H1 (cell line): ENCODE measurements at regions not wholly inside any gene's neighbourhood (a gene's known extent, or its start where the extent isn't known, plus 50 kb on each side); places are given as distances from the start of the nearest gene placed in this dataset.

ENCODE experiments used
- CTCF ChIA-PET: fragments of 300-600 bp; sonication (Branson Sonifier 250); formaldehyde crosslinking; loops from one replicate; lab custom pipeline; 2021; ENCODE audit not compliant: partially characterized antibody; lab: Charles Lee
- POLR2A ChIA-PET: fragments of 300-600 bp; sonication (Branson Sonifier 250); formaldehyde crosslinking; loops from one replicate; lab custom pipeline; 2021; ENCODE audit warnings: inconsistent platforms; ENCODE audit not compliant: partially characterized antibody; lab: Charles Lee
- DNase-seq, 2 experiments: peaks; one replicate each; pipeline versions ENCODE4 v3.0.0 to v3.0.0-alpha.2; 2010 to 2022; ENCODE audit warnings: low spot score in 2 of 2, low read depth in 1 of 2, mixed read lengths in 1 of 2
- FAIRE-seq: peaks from 2 replicates; lab custom pipeline; 2011; peaks lifted over from hg19 to GRCh38; lab: Jason Lieb, UNC
- H2AFZ ChIP-seq: 2 replicates; pipeline ENCODE4 v1.8.1; 2012; ENCODE audit warnings: low read length, inconsistent platforms
- H2AK5ac ChIP-seq: 2 replicates; pipeline ENCODE4 v1.6.1; 2013; ENCODE audit warnings: low read depth, low read length
- H2BK120ac ChIP-seq: replicated peaks from 2 replicates; pipeline ENCODE3; 2013; ENCODE audit warnings: low read depth, low read length, inconsistent platforms
- H2BK12ac ChIP-seq: 2 replicates; pipeline ENCODE4 v1.6.1; 2013; ENCODE audit warnings: low read depth, low read length
- H2BK15ac ChIP-seq: 2 replicates; pipeline ENCODE4 v1.6.1; 2013; ENCODE audit warnings: low read length
- H2BK20ac ChIP-seq: 2 replicates; pipeline ENCODE4 v1.6.1; 2013; ENCODE audit warnings: low read length
- H2BK5ac ChIP-seq: 2 replicates; pipeline ENCODE4 v1.6.1; 2013; ENCODE audit warnings: low read depth, low read length
- H3K14ac ChIP-seq: 2 replicates; pipeline ENCODE4 v1.6.1; 2013; ENCODE audit warnings: inconsistent platforms; ENCODE audit not compliant: insufficient read length
- H3K18ac ChIP-seq: 2 replicates; pipeline ENCODE4 v1.6.1; 2013; ENCODE audit warnings: low read length; ENCODE audit errors: extremely low read depth
- H3K23ac ChIP-seq: 2 replicates; pipeline ENCODE4 v1.6.1; 2013; ENCODE audit warnings: inconsistent platforms; ENCODE audit not compliant: insufficient read length
- H3K23me2 ChIP-seq: 2 replicates; pipeline ENCODE4 v1.6.1; 2013; ENCODE audit warnings: low read depth, low read length
- H3K27ac ChIP-seq: 2 replicates; pipeline ENCODE4 v1.6.1; 2011; ENCODE audit warnings: low read depth, low read length, inconsistent platforms
- H3K27me3 ChIP-seq, 4 experiments: replicated peaks in 1 of 4; 1 replicate in 1 of 4; 2 replicates in 3 of 4; pipeline versions ENCODE4 v1.6.1 to v1.8.1; 2011 to 2013; ENCODE audit warnings: low read length in 3 of 4, mild to moderate bottlenecking in 3 of 4, inconsistent platforms in 2 of 4, mixed read lengths in 2 of 4, moderate library complexity in 1 of 4; ENCODE audit not compliant: control insufficient read depth in 3 of 4, insufficient read depth in 3 of 4; ENCODE audit errors: extremely low read depth in 1 of 4
- H3K36me3 ChIP-seq, 4 experiments: 2 replicates each; pipeline versions ENCODE4 v1.6.1 to v1.8.1; 2011 to 2013; ENCODE audit warnings: mild to moderate bottlenecking in 4 of 4, low read length in 3 of 4, moderate library complexity in 2 of 4, control low read depth in 1 of 4, inconsistent platforms in 1 of 4; ENCODE audit not compliant: insufficient read depth in 4 of 4, control insufficient read depth in 2 of 4
- H3K4ac ChIP-seq: replicated peaks from 2 replicates; pipeline ENCODE3; 2013; ENCODE audit warnings: low read length, low read depth, mixed read lengths, inconsistent platforms; ENCODE audit not compliant: insufficient read length
- H3K4me1 ChIP-seq, 4 experiments: replicated peaks in 1 of 4; 1 replicate in 1 of 4; 2 replicates in 3 of 4; pipeline versions ENCODE4 v1.6.1 to v1.8.1; 2011 to 2013; ENCODE audit warnings: low read length in 3 of 4, inconsistent platforms in 2 of 4, mixed read lengths in 1 of 4; ENCODE audit not compliant: insufficient read depth in 4 of 4, control insufficient read depth in 3 of 4
- H3K4me2 ChIP-seq, 2 experiments: 2 replicates each; pipeline versions ENCODE4 v1.6.1 to v1.8.1; 2011 to 2013; ENCODE audit warnings: low read depth in 2 of 2, low read length in 2 of 2, control low read depth in 1 of 2, inconsistent platforms in 1 of 2, mild to moderate bottlenecking in 1 of 2; ENCODE audit not compliant: insufficient read depth in 1 of 2
- H3K4me3 ChIP-seq, 4 experiments: fragments of 200-600, 300-600 bp in 1 of 4; sonication (generic), shearing (Covaris generic), sonication (Bioruptor Twin) in 1 of 4; 2 replicates each; pipeline versions ENCODE4 v1.5.1 to v1.8.1; 2011 to 2016; ENCODE audit warnings: low read length in 4 of 4, low read depth in 3 of 4, control low read depth in 2 of 4, inconsistent platforms in 2 of 4, mild to moderate bottlenecking in 2 of 4, mixed read lengths in 1 of 4, moderate library complexity in 1 of 4; ENCODE audit not compliant: insufficient read depth in 2 of 4; ENCODE audit errors: extremely low read depth in 1 of 4
- H3K56ac ChIP-seq: replicated peaks from 2 replicates; pipeline ENCODE3; 2013; ENCODE audit warnings: low read depth, mild to moderate bottlenecking, mixed read lengths, low read length, inconsistent platforms; ENCODE audit not compliant: insufficient read length
- H3K79me1 ChIP-seq: 2 replicates; pipeline ENCODE4 v1.6.1; 2013; ENCODE audit warnings: low read depth, low read length, control low read depth
- H3K79me2 ChIP-seq, 2 experiments: 2 replicates each; pipeline versions ENCODE4 v1.6.1 to v1.8.1; 2012 to 2013; ENCODE audit warnings: low read length in 2 of 2, mild to moderate bottlenecking in 2 of 2, inconsistent platforms in 1 of 2; ENCODE audit not compliant: insufficient read depth in 2 of 2, control insufficient read depth in 1 of 2
- H3K9ac ChIP-seq, 4 experiments: replicated peaks in 1 of 4; 1 replicate in 1 of 4; 2 replicates in 3 of 4; pipeline versions ENCODE4 v1.6.1 to v1.8.1; 2011 to 2013; ENCODE audit warnings: low read depth in 3 of 4, low read length in 3 of 4, control low read depth in 2 of 4, mild to moderate bottlenecking in 2 of 4, moderate library complexity in 2 of 4, inconsistent platforms in 1 of 4; ENCODE audit errors: extremely low read depth in 1 of 4
- H3K9me3 ChIP-seq, 2 experiments: 2 replicates each; pipeline versions ENCODE4 v1.6.1 to v1.8.1; 2012 to 2013; ENCODE audit warnings: mild to moderate bottlenecking in 2 of 2, moderate library complexity in 2 of 2, control low read depth in 1 of 2, inconsistent platforms in 1 of 2, low read depth in 1 of 2, low read length in 1 of 2, mixed read lengths in 1 of 2; ENCODE audit not compliant: insufficient read depth in 2 of 2
- H4K20me1 ChIP-seq, 2 experiments: replicated peaks in 1 of 2; 2 replicates each; pipeline versions ENCODE3 to v1.8.1; 2011 to 2013; ENCODE audit warnings: inconsistent platforms in 2 of 2, low read length in 2 of 2, mild to moderate bottlenecking in 1 of 2; ENCODE audit not compliant: insufficient read depth in 2 of 2, control insufficient read depth in 1 of 2
- H4K5ac ChIP-seq: 2 replicates; pipeline ENCODE4 v1.6.1; 2013; ENCODE audit warnings: low read length, low read depth, mixed read lengths, inconsistent platforms; ENCODE audit not compliant: insufficient read length
- H4K8ac ChIP-seq: 2 replicates; pipeline ENCODE4 v1.8.0; 2013; ENCODE audit warnings: mild to moderate bottlenecking, moderate library complexity, low read length, inconsistent platforms; ENCODE audit not compliant: insufficient read depth; ENCODE audit errors: extremely low read depth
- H4K91ac ChIP-seq: replicated peaks from 2 replicates; pipeline ENCODE3; 2013; ENCODE audit warnings: low read length, mixed read lengths, inconsistent platforms; ENCODE audit not compliant: insufficient read length
- BCL11A ChIP-seq, 2 experiments: IDR thresholded peaks; one replicate each; pipeline ENCODE4 v1.6.1; 2011; ENCODE audit warnings: low read depth in 2 of 2, low read length in 2 of 2, mild to moderate bottlenecking in 2 of 2
- GTF2F1 ChIP-seq: IDR thresholded peaks from 2 replicates; pipeline ENCODE4 v1.6.1; 2012; ENCODE audit warnings: low read depth, low read length, improper control_type of control experiment, borderline replicate concordance
- NRF1 ChIP-seq: IDR thresholded peaks from 2 replicates; pipeline ENCODE4 v1.6.1; 2011; ENCODE audit warnings: mild to moderate bottlenecking, low read depth, low read length, improper control_type of control experiment
- POLR2AphosphoS5 ChIP-seq: IDR thresholded peaks from 2 replicates; pipeline ENCODE4 v1.6.1; 2011; ENCODE audit warnings: low read depth, low read length
- RAD21 ChIP-seq, 2 experiments: IDR thresholded peaks in 1 of 2; conservative IDR thresholded peaks in 1 of 2; 2 replicates each; pipeline ENCODE4 v1.6.1; 2011; ENCODE audit warnings: low read depth in 2 of 2, low read length in 2 of 2, improper control_type of control experiment in 1 of 2, inconsistent platforms in 1 of 2, mild to moderate bottlenecking in 1 of 2, moderate library complexity in 1 of 2
- RBBP5 ChIP-seq: IDR thresholded peaks from 2 replicates; pipeline ENCODE4 v1.7.1; 2012; ENCODE audit warnings: low read depth, mild to moderate bottlenecking, inconsistent platforms, low read length, moderate library complexity, borderline replicate concordance
- YY1 ChIP-seq: IDR thresholded peaks from 2 replicates; pipeline ENCODE4 v1.6.1; 2011; ENCODE audit warnings: low read depth, mild to moderate bottlenecking, low read length
- WGBS, 2 experiments: shearing (Covaris generic) in 1 of 2; methylation state at CpG; one replicate each; pipeline versions ENCODE4 v1.1.6 to v1.1.7; 2013 to 2015; ENCODE audit warnings: low lambda C conversion rate in 2 of 2, mixed read lengths in 2 of 2, inconsistent platforms in 1 of 2, low coverage in 1 of 2, missing lambda C conversion rate in 1 of 2; ENCODE audit not compliant: insufficient replicate concordance in 2 of 2, insufficient coverage in 1 of 2, insufficient read length in 1 of 2; ENCODE audit errors: extremely low coverage in 1 of 2, missing lambda C conversion rate in 1 of 2; 5-methylcytosine and 5-hydroxymethylcytosine counted together

- FAIRE-seq (no peak), DNase-seq (no peak)
- Histone ChIP-seq H2AFZ (peak overlapping the region; percentile 88), H3K23me2 (no peaks in the 10 kb centered on the region), H2BK5ac (no peak overlapping the region), H3K18ac (no peak overlapping the region), H3K4me2 (no peak overlapping the region), H3K4me1 (peaks cover 0 to 7% (median 3%) of the 10 kb centered on the region in 4 experiments; a peak in 2 of 7 replicates), H4K5ac (peak overlapping the region; percentile 12), H2AK5ac (0 out of 2 replicates have a peak overlapping the region, but pooled peaks have one; percentile 2), H3K14ac (no peak overlapping the region), H2BK12ac (peak overlapping the region; percentile 64; the same call in 1 of the 2 replicates), H2BK120ac (no peak overlapping the region), H2BK20ac (0 out of 2 replicates have a peak overlapping the region, but pooled peaks have one; percentile 0), H3K79me2 (no peaks in the 10 kb centered on the region), H3K79me1 (no peaks in the 10 kb centered on the region), H3K4ac (no peak overlapping the region), H3K4me3 (no peak overlapping the region), H3K9me3 (no peaks in the 10 kb centered on the region), H3K27ac (no peak overlapping the region), H4K20me1 (no peaks in the 10 kb centered on the region), H3K9ac (no peak overlapping the region), H2BK15ac (no peak overlapping the region), H3K36me3 (no peaks in the 10 kb centered on the region), H4K91ac (no peak overlapping the region), H3K27me3 (peaks cover 0 to 2% (median 0%) of the 10 kb centered on the region in 4 experiments; a peak in 1 of 7 replicates), H4K8ac (peak overlapping the region; percentile 69), H3K56ac (no peak overlapping the region), H3K23ac (no peak overlapping the region)
- TF ChIP-seq YY1 (no peak), POLR2AphosphoS5 (no peak), BCL11A (IDR thresholded peaks at IDR 0.05; ENCODE audit: low read depth in 2 of 2, low read length in 2 of 2) (no peak), GTF2F1 (no peak), RBBP5 (no peak), NRF1 (no peak), RAD21 (IDR thresholded peaks at IDR 0.05 in 1 of 2, conservative IDR thresholded peaks at IDR 0.05 in 1 of 2; ENCODE audit: low read depth in 2 of 2, low read length in 2 of 2) (no peak)
- ChIA-PET CTCF (interaction anchor here (0.6 to 1.1 kb wide), 3 partner anchors 11 to 326 kb away, joined by 3 to 4 read pairs (median 4); no protein-coding TSS in a partner anchor), POLR2A (no interaction called here)
- 82% methylated on average over 24 of the region's 24 CpGs; no CpG with 5 or more reads in 1 of the 2 experiments for WGBS, 2 experiments
Measured at GRCh38 chr6:11370191-11371018, 137.9 kb upstream of the NEDD9 start.
